HG03378 (cell line): ENCODE measurements at regions not wholly inside any gene's neighbourhood (a gene's known extent, or its start where the extent isn't known, plus 50 kb on each side); places are given as distances from the start of the nearest gene placed in this dataset.

Experiments
- ATAC-seq: cut with Tn5 transposase; IDR thresholded peaks from one replicate; pipeline ENCODE4 v1.9.1; 2021; ENCODE audit warnings: mild to moderate bottlenecking, moderate library complexity; ENCODE audit not compliant: unreplicated experiment

- peak; percentile 90 for ATAC-seq
Observed at GRCh38 chr14:58812050-58812910, 174.5 kb downstream of the DACT1 start.

DNA sequence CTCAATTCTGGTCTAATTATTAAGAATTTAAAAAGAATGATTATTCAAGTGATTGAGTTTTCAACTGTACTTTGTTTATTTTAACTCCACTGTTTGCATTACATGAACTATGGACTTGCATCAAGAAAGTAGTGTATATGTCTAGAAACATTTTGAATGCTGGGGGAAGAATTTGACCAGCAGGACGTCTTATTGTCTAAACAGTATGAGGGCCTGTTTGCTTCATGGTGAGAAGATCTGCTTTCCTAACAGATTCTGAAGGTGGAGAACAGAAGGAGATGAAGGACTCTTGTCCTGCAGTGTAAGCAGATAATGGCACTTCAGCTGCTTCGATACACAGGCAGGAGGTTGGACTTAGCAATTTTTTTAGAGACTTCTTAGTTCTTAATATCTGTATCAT, 176.0 kb downstream of the DACT1 start:
- no peak for ATAC-seq

DNA sequence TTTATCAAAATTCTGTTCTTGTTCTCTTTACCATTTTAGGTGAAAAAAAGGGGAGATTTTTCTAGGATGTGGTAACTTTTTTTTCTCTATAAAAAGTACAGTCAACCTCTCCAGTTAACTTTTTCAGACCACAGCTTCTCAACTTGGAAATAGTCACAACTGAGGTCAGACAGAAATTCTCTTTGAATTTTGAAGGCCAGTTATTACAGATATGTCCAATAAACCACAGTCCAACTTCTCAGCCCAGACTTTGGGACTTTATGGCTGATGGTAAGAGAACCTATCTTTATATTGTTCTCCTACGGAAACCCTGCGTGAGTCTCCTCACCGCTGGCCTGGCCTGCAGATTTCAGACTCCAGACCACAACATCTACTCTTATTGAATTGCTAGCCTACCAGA, 176.7 kb downstream of the DACT1 start:
- ATAC-seq = no peak

DNA sequence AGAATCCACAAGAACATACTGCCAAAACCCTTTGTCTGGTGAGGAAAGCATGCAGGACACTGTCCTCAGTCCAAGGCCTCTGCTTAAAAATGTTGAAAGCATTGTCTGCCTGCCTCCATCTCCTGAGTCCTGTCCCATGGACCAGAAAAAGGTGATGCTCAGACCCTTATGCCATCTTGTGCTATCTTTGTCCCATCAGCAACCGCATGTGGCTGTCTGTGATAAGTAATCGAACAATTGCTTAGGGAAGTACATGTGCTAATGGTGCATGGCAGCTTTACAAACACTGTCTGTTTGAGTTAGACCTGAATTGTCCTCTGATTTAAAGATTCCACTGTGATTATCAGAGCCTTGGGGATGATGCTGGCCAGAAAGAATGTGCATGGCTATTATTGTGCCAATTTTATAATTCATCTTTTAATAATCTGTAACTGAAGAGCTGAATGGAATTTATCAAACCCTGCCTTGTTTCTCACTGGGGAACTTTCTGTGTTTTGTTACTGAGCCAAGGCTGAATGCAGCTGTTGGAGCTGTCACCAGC, 177.5 kb downstream of the DACT1 start:
- no peak for ATAC-seq

GRCh38 chr14:58815794-58816193, 178.0 kb downstream of the DACT1 start:
- ATAC-seq = no peak

DNA sequence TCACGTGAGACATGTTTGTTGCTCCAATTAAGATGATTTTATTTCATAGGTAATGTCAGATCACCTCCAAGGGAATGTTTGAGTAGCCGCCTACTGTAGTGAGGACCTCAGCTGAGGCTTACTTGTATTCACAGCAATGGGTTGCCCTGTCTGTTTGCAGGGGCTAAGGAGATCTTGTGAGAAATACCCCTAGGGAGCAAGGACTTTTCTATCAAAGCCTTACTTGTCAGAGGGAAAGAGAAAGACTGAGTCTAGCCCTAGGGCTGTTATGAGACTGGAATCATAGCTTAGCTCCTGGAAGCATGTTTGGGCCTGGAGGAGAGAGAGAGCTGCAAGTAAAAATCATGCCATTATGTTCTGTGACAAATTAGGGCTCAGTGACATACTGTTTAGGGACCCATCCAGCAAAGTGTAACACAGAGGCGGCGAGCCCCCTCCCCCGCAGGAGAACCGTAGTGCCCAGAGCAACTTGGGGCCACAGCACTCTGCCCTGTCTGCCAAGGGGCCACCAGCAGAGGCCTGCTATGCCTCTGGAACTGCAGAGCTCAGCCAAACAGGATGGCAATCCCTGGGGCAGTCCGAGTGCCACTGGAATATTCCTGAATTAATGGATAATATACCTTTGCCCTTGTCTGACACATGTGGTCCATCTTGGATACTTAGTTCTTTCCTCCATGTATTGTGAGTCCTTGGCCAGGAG, 178.8 kb downstream of the DACT1 start:
- no peak for ATAC-seq

GRCh38 chr14:58817846-58818245, 180.1 kb downstream of the DACT1 start:
- ATAC-seq = no peak

DNA sequence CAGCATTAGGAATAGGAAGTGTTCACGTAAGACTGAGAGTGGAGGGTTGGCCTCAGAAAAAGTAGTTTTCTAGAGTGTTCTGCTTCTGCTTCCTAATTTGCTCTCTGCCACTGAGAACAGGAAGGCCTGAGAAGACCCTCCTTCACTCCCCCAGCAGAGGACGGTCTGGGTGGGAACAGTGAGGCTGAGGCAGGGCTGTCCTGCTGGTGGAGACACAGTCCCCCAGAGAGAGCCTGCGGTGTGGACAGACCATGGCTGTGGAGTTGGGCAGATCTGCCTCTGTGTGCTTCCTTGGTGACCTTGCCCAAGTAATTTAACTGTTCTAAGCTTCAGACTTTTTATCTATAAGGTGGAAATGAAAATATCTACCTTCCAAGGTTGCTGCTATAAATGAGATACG, 182.3 kb downstream of the DACT1 start:
- ATAC-seq = no peak

GRCh38 chr14:58821421-58821820, 183.7 kb downstream of the DACT1 start:
- no peak for ATAC-seq

GRCh38 chr14:58822856-58823255, 185.1 kb downstream of the DACT1 start:
- no peak for ATAC-seq

GRCh38 chr14:58823312-58823711, 185.6 kb downstream of the DACT1 start:
- no peak for ATAC-seq

GRCh38 chr14:58824106-58824505, 186.3 kb downstream of the DACT1 start:
- ATAC-seq = no peak

- no peak for ATAC-seq
Observed at GRCh38 chr14:58824796-58825195, 187.0 kb downstream of the DACT1 start.

DNA sequence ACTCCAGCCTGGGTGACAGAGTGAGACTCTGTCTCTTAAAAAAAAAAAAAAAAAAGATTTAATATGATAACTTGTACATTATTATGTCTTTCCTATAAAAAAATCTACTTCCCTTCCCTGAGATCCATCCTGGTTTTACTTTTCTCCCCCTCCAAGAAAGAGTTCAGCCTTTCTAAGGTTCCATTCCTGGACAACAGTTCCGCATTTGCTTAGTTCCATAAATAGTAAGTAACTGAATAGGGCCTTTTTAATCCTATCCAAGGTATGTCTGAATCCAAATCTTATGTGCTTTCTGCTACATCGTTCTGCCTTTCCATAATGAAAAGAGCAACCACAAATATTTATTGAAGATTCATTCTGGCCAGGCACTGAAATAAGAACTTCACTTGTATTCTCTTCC, 187.8 kb downstream of the DACT1 start:
- ATAC-seq = no peak

DNA sequence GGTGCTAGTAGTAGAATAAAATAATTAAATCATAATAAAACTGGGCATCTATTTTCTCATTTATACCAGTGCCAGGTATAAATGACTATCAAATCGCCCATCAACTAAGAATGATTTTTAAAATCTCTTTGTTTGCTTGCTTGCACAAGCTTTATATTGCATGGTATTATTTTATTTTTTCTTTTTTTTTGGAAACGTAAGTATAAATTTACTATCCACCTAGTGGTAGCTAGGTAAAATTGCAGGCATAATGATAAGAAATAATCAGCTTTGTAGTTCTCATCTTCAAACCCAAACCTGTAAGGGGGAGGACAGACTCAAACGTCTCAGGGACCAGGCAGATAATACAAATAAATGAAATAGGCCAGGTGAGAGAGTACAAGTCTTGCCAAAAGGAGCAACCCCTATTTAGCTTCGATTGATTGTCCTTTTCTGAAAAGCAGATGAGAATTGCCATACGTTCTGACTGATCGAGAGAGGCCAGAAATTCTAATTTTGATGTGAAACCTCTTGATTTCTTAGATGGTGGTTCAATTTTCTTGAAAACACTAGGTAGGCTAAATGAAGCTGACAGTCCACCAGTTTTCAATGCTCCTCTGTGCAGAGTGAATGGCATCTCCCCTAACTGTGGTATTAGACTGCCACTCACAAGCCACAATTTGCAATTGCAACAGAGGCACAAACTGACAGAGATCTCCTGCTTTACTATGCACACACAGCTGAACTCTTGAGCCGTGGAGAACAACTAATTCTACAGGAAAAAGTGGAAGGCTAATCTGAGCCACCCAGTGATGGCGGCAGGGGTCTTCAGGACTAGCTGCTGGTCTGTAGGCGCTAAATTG, 189.3 kb downstream of the DACT1 start:
- no peak for ATAC-seq

DNA sequence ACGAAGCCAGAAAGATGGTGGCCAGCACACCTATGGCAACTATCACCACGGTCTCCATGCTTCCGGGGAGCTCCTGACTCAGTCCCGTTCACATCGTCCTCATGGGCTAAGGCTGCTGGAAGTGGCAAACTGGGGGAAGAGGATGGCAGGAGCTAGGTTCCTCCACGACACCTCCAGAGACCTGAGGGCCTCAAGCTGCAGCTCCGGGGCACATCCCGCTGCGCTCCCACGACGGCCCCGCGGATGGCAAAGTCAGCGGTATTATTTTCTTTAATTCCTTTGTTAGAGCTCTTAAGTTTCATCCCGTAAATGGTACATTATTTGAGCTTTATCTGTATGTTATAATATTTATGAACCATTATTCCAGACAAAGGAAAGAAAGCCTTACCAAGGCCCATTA, 190.5 kb downstream of the DACT1 start:
- ATAC-seq = no peak

- no peak for ATAC-seq
Observed at GRCh38 chr14:58829594-58829993, 191.8 kb downstream of the DACT1 start.

GRCh38 chr14:58830121-58830520, 192.4 kb downstream of the DACT1 start:
- no peak for ATAC-seq

GRCh38 chr14:58832095-58832521, 194.3 kb downstream of the DACT1 start:
- ATAC-seq = no peak

DNA sequence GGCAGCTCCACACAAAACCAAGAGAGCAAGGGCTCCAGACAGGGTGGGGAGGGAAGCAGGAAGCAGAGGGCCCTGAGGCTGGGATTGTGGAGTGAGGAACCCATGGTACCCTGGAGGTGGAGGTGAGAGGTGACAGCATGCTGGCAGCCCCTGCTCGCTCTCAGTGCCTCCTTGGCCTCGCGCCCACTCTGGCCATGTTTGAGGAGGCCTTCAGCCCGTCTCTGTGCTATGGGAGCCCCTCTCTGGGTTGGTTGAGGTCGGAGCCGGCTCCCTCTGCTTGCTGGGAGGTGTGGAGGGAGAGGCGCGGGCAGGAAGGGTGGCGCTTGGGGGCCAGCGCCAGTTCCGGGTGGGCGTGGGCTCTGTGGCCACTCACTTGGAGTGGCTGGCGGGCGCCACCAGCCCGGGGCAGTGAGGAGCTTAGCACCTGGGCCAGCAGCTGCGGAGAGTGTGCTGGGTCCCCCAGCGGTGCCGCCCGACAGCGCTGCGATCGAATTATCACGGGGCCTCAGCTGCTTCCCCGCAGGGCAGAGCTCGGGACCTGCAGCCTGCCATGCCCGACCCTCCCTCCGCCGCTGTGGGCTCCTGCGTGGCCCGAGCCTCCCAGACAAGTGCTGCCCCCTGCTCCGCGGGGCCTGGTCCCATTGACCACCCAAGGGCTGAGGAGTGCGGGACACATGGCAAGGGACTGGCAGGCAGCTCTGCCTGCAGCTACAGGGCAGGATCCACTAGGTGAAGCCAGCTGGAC, 196.0 kb downstream of the DACT1 start:
- ATAC-seq = no peak
